ENCODE measurements at regions not wholly inside any gene's neighbourhood (a gene's known extent, or its start where the extent isn't known, plus 50 kb on each side); places are given as distances from the start of the nearest gene placed in this dataset.

DNA sequence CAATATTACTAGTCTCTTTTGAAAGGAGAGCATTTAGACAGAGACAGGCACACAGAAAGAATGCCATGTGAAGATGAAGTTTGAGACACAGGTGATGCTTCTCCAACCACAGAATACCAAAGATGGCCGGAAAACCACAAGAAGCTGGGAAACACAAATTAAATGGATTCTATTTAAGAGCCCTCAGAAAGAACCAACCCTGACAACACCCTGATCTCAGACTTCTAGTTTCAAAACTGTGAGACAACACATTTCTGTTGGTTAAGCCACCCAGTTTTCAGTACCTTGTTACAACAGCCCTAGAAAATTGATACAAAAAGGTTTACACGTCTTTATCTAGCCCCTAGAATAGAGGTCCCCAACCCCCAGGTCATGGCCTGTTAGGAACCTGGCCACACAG, 79.8 kb upstream of the CCNG1 start:
- DNase-seq (ENCODE audit: low spot score) = no peak

DNA sequence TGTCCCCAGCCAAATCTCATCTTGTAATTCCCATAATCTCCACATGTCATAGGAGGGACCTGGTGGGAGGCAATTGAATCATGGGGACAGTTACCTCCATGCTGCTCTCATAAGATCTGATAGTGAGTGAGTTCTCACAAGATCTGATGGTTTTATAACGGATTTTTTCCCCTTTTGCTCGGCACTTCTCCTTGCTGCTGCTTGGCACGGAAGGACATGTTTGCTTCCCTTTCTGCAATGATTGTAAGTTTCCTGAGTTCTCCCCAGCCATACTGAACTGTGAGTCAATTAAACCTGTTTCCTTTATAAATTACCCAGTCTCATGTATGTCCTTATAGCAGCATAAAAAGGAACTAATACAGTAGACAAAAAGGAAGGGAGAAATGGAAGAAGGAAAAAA, 76.7 kb upstream of the CCNG1 start:
- no peak for DNase-seq (ENCODE audit: low spot score)

DNA sequence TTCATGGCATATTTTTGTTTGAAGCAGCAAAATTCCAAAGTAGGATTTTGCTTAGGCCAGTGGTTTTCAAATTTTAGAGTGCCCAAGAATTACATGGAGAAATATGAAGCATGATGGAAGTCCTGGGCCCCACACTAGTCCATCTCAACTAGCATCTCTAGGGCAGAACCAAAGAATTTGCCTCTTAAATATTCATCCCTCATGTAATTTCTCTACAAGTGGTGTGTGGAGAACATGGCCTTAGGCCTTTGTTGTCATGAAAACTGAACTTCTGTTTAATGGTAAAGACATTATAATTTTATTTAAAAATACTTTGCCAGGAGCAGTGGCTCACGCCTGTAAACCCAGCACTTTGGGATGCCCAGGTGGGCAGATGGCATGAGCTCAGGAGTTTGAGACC, 75.9 kb upstream of the CCNG1 start:
- no peak for DNase-seq (ENCODE audit: low spot score)

DNA sequence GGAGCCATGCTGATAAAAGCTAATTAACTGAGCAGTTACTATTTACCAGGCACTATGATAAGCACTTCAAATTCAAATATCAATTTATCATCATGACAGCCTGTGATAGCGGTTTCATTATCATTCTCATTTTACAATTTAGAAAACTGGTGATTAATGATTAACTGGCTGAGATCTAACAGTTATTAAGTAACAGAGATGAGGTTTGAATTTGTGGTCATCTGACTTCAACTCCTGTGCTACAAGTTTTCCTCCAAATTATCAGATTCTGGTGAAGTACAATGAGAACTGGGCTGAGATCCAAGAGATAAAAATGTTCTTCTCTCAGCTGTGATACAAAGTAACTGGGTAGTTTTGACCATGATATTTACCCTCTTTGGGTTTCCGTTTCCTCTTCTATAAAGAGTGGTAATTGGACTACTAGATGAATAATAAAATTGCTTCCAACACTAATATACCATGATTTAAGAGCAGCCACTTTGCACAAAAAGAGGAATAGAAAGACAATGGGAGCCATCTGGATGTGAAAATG, 74.5 kb upstream of the CCNG1 start:
- DNase-seq (ENCODE audit: low spot score) = no peak

DNA sequence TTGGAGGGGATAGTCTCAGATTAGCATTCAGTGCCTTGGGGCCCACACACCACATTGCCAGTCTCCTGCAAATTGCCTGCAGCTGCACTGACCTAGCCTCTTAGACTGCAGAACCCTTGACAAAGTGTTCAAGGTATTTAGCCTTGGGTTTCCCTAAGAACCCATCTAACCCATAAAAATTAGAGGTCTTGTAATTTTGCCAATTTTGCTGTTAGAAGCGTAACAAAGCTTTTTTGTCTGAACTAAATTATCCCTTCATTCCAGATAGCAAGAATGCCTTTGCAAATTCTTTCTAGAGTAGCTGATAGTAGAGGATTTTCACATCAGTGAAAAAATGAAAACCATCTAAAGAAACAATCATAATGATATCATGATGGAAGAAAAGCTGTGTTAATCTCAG, 74.0 kb upstream of the CCNG1 start:
- no peak for DNase-seq (ENCODE audit: low spot score)

DNA sequence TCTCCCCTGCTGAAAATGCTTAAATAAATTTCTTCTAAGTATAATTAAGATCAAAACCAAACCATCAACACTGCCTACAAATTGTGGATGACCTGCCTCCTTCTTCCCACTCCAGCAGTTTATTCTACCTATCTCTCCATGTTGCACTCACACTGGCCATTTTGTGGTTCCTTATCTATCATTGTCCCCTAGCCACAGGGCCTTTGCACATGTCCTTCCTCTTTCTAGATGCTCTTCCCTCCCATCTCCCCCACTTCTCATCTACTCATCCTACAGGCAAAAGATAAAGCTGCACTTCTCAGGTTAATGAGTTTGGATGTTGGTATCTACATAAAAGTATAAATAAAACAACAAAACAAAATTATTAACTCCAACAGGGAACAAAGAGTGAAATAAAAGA, 70.6 kb upstream of the CCNG1 start:
- no peak for DNase-seq (ENCODE audit: low spot score)

DNA sequence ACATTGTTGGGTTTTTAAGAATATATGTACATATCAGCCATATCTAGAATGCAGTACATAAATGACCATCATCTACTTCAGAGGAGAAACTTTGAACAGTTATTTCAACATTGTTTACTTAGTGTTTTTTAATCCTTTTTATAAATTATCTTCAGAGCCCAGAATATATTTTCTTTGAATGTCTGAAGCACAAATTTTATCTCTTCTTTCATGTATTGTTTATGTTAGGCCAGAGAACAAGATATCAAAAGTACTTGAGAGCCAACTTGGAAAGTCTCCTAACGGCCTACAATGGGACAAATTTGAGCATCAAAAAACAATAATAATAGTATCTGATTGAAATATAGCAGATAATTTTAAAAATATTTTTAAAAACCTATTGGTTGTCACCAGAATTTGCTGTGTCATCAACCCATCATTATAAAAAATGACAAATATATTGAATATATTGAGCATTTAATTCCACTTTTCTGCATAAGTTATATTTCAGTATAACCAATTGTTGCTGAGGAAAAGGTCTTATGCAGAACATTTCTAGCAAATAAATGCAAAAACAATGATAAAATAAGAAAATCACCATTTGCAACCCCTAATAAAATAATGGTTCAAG, 67.5 kb upstream of the CCNG1 start:
- no peak for DNase-seq (ENCODE audit: low spot score)

DNA sequence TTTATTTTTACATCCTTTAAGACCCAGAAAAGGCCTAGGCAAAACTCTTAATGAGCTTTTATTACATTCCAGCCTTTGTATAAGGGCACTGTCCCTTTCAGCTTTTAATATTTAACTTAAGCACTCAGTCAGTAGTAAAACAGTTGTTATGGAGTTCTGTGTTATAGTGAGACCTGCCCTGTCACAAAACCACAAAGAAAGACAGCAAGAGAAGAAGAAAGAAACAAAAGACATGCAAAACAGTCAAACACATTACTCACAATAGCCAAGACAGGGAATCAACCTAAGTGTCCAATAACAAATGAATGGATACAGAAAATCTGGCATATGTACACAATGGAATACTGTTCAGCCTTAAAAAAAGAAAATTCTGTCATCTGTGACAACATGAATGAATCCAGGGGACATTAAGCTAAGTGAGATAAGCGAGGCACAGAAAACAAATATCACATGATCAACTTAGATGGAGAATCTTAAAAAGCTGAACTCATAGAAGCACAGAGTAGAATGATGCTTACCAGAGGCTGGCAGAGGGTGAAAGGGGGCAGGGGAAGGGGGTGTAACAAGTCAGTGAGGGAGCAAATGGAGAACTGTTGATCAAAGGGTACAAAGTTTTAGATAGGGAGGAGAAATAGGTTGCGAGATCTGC, 63.8 kb upstream of the CCNG1 start:
- DNase-seq (ENCODE audit: low spot score) = no peak

DNA sequence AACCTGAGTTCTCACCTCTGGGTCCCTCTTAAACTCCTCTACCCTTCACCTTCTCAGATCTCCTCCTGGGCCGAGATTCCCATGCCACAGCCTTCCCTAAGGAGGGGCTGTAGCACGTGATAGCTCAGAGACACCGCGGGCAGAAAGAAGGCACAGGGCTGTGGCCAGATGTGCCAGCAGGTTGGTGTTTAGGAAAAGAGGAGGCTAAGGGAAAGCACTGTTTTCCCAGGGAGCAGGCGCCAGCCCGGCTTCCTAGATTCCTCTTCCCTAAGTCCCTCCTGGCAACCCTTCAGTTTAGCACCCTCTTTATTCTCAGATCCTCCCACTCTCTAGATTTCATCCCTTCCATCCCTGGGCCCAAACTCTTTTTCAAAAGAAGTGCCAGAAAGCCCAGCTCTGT, 59.4 kb upstream of the CCNG1 start:
- no peak for DNase-seq (ENCODE audit: low spot score)

DNA sequence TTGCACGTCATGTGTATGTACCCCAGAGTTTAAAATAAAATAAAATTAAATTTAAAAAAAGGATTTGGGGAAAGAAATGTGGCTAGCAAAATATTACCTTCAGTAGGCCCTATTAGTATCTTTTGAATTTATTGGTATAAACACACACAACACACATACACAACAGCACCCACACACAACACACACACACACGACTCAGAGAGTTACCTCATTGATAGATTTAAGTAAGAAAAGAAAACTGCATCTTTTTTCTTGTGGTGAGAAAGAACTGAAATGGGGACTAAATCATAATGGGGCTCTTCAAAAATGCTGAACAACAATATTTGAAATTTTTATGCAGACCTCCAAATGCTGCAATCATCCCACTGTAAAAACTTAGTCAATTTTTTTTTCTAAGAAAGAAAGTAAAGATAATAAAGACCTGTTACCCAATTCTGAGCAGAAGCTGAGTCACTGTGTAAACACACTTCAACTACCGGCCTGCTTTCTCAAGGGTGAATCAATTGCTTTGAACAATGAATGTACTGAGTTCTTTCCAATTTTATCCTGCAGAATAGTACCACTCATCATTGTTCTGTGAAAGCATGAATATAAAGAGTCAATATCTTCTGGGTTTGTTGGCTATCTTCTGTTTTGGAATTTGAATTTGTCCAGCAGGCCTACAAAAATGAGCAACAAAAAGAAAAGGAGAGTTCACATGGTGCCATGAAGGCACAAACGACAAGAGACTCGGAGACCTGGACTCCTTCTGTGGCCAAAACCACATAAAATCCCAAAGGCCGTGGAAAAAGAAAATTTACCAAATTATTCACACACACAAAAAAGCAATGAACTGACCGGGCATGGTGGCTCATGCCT, 57.9 kb upstream of the CCNG1 start:
- DNase-seq (ENCODE audit: low spot score) = no peak

DNA sequence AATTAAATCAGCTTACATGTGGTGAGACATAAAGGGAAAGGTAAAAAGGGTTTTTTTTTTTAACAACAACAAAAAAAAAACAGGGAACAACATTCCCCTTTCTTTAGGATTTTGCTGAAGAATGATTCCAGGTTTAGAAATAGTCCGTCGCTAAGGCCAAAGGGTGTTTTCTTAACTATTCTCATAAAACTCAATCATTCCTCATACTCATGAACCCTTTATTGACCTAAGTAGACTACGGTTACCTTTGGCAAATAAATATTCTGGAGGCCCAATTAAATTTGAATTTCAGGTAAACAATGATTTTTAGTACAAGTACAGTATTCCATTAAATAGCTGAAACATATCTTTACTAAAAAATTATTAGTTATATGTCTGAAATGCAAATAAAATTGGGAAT, 55.6 kb upstream of the CCNG1 start:
- no peak for DNase-seq (ENCODE audit: low spot score)

DNA sequence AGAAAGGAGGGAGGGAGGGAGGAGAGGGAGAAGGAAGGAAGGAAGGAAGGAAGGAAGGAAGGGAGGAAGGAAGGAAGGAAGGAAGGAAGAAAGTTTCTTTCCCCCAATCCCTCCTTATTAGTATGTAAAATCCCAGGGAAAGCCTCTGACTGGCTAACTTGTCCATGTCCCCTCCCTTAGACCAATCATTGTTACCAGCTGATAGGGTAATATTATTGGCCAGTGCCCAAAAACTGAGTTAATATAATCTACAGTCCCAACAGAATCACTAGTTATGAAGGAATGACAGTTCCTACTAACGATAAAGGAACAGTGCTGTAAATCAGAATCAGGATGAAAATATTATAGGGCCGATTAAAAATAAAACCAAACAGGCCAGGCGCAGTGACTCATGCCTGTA, 53.6 kb upstream of the CCNG1 start:
- no peak for DNase-seq (ENCODE audit: low spot score)

DNA sequence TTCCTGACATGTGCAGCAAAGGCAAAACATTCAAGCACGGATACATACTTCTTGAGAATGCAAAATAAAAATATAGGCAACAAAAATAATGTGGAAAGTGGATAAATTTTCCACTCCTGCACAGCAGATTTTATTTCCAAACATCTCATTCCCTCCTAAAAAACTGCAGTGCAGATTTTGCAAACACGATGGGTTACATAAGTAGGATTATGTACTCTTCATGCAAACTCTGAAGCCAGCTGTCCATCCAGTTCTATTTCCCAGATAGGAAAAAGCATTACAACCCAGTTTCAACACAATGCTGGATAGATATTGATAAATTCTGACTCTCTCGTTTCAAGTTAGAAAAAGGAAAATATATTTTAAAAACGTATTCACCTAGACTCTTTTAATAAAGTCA, 52.7 kb upstream of the CCNG1 start:
- no peak for DNase-seq (ENCODE audit: low spot score)

DNA sequence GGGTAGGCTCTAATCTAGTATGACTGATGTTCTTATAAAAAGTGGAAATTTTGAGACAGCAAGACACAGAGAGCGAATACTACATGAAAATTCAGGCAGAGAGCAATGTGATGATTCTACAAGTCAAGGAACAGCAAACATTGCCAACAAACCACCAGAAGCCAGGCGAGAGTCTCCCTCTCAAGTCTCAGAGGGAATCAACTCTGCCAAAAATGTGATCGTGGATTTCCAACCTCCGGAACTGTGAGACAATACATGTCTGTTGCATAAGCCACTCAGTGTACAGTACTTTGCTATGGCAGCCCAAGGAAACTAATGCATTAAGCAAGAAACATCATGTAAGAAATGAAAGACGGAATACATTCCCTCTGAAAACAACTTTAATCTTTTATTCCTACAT, 52.1 kb upstream of the CCNG1 start:
- DNase-seq (ENCODE audit: low spot score) = no peak

DNA sequence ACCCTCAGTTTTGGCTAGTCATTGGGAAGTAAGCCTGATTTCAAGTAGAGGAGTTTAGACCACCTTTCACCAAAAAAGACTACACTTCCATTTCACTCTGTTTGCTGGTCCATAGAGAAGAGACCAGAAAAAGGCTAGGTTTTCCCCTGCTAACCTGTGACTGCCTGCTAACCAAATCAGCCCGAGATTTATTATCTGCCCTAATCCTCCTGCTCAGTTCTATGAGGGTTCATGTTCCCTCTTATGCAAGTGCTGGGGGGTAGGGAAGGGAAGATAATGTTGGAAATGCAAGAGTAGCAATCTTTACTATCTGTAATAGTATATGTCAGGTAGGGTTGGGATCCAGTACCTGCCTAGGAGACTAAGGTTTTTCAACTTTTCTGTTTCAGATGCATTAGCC, 51.6 kb upstream of the CCNG1 start:
- no peak for DNase-seq (ENCODE audit: low spot score)

DNA sequence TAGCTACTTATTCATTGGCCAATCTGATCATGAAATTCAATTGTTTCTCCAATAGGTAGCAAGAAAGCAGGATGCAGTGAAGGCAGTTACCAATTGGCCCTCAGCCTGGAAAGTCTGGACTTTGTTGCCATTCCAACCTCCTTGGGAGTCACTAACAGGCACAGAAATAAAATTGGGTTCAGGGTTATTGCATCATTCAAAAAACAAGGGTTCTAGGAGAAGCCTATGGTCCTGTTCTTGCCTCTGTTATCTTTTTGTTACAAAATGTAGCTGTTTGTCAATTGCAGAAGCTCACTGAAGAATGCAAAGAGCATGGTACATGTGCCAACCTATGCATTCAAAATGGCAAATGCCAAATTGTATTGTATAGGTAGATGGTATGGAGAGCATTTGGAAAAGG, 51.0 kb upstream of the CCNG1 start:
- DNase-seq (ENCODE audit: low spot score) = no peak

DNA sequence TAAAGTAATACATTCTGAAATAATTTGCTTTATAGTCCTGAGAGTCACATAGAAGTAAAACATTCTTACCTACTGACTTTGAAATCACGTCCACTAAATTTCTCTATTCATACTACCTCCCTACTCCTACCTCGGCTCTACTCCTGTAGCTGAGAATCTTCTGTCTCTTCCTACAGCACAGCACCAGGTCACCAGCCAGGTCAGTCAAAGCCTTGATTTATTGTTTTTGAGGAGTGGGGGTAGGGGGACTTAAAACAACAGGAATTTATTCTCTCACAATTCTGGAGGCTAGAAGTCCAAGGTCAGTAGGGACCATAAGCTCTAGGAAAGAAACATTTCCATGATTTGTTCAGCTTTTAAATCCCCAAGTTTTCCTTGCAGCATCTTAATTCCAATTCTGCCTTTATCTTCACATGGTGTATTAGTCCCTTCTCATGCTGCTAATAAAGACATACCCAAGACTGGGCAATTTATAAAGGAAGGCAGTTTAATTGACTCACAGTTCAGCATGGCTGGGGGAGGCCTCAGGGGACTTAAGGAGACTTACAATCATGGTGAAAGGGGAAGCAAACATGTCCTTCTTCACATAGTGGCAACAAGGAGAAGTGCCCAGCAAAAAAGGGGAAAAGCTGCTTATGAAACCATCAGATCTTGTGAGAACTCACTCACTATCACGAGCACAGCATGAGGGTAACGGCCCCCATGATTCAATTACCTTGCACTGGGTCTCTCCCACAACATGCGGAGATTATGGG, 49.6 kb upstream of the CCNG1 start:
- DNase-seq (ENCODE audit: low spot score) = no peak
